Neural cell (in vitro differentiated cells): ENCODE measurements at regions not wholly inside any gene's neighbourhood (a gene's known extent, or its start where the extent isn't known, plus 50 kb on each side); places are given as distances from the start of the nearest gene placed in this dataset.

ENCODE experiments used
- H2AFZ ChIP-seq: fragments of 200-600, 300-800 bp; sonication (generic), shearing (Covaris generic); 2 replicates; pipeline ENCODE4 v1.6.0; 2014; ENCODE audit warnings: low read depth, mild to moderate bottlenecking, antibody characterized with exemption, low read length, moderate library complexity
- H3F3A ChIP-seq: fragments of 200-600 bp; shearing (Covaris generic); 2 replicates; pipeline ENCODE4 v1.6.1; 2016; ENCODE audit warnings: mild to moderate bottlenecking, moderate library complexity, mixed read lengths, antibody characterized with exemption, low read length; ENCODE audit not compliant: insufficient read depth, poor library complexity, severe bottlenecking
- H3K27ac ChIP-seq: fragments of 200-600, 300-800 bp; sonication (generic), shearing (Covaris generic); 2 replicates; pipeline ENCODE4 v1.5.1; 2014; ENCODE audit warnings: mild to moderate bottlenecking, low read length, moderate library complexity
- H3K27me3 ChIP-seq: fragments of 300-800, 200-600 bp; sonication (generic), shearing (Covaris generic); 2 replicates; pipeline ENCODE4 v1.6.0; 2014; ENCODE audit warnings: mild to moderate bottlenecking, low read depth, low read length, moderate library complexity; ENCODE audit not compliant: insufficient read depth
- H3K36me3 ChIP-seq: fragments of 300-800, 200-600 bp; sonication (generic), shearing (Covaris generic); 2 replicates; pipeline ENCODE4 v1.5.1; 2014; ENCODE audit warnings: mild to moderate bottlenecking, antibody characterized with exemption, low read length, moderate library complexity; ENCODE audit not compliant: insufficient read depth
- H3K4me2 ChIP-seq: fragments of 300-800, 200-600 bp; sonication (generic), shearing (Covaris generic); 2 replicates; pipeline ENCODE4 v1.6.0; 2014; ENCODE audit warnings: mild to moderate bottlenecking, low read length
- H3K4me3 ChIP-seq: fragments of 300-800, 200-600 bp; sonication (generic), shearing (Covaris generic); 2 replicates; pipeline ENCODE4 v1.5.1; 2014; ENCODE audit warnings: mild to moderate bottlenecking, low read length, moderate library complexity
- H3K79me2 ChIP-seq: fragments of 200-600 bp; shearing (Covaris generic); replicated peaks from 2 replicates; pipeline ENCODE4 v1.6.0; 2014; ENCODE audit warnings: mild to moderate bottlenecking, low read length, moderate library complexity; ENCODE audit not compliant: insufficient read depth
- H3K9ac ChIP-seq: fragments of 300-800, 200-600 bp; sonication (generic), shearing (Covaris generic); 2 replicates; pipeline ENCODE4 v1.6.1; 2016; ENCODE audit warnings: mild to moderate bottlenecking, low read length, mixed read lengths
- H3K9me2 ChIP-seq: fragments of 200-600 bp; shearing (Covaris generic); 2 replicates; pipeline ENCODE4 v1.6.1; 2016; ENCODE audit warnings: mild to moderate bottlenecking, low read length, mixed read lengths; ENCODE audit not compliant: insufficient read depth
- H3K9me3 ChIP-seq: fragments of 200-600, 300-800 bp; sonication (generic), shearing (Covaris generic); 2 replicates; pipeline ENCODE4 v1.6.1; 2016; ENCODE audit warnings: mild to moderate bottlenecking, mixed run types, low read length, moderate library complexity, mixed read lengths
- H4K20me1 ChIP-seq: fragments of 200-600 bp; shearing (Covaris generic); 2 replicates; pipeline ENCODE4 v1.6.1; 2016; ENCODE audit warnings: mild to moderate bottlenecking, mixed run types; ENCODE audit not compliant: insufficient read depth
- CTCF ChIP-seq: fragments of 450-650 bp; IDR thresholded peaks from 2 replicates; pipeline ENCODE4 v1.5.1; 2014; ENCODE audit warnings: antibody characterized with exemption, mild to moderate bottlenecking, moderate library complexity; ENCODE audit not compliant: poor library complexity, severe bottlenecking
- EP300 ChIP-seq: fragments of 450-650 bp; conservative IDR thresholded peaks from 2 replicates; pipeline ENCODE4 v1.6.1; 2014; ENCODE audit warnings: antibody characterized with exemption, mild to moderate bottlenecking, moderate library complexity; ENCODE audit not compliant: poor library complexity, severe bottlenecking
- EZH2 ChIP-seq: fragments of 200-600, 300-800 bp; shearing (Covaris generic), sonication (generic); IDR thresholded peaks from 2 replicates; pipeline ENCODE4 v1.6.1; 2014; ENCODE audit warnings: antibody characterized with exemption, low read length, borderline replicate concordance, mild to moderate bottlenecking; ENCODE audit not compliant: insufficient read depth, poor library complexity, severe bottlenecking
- MXI1 ChIP-seq: fragments of 450-650 bp; conservative IDR thresholded peaks from 2 replicates; pipeline ENCODE4 v1.6.1; 2014; ENCODE audit warnings: antibody characterized with exemption, mild to moderate bottlenecking; ENCODE audit not compliant: poor library complexity, severe bottlenecking
- POLR2AphosphoS5 ChIP-seq: IDR thresholded peaks from 2 replicates; pipeline ENCODE4 v1.6.1; 2012
- RAD21 ChIP-seq: fragments of 450-650 bp; conservative IDR thresholded peaks from 2 replicates; pipeline ENCODE4 v1.6.1; 2014; ENCODE audit warnings: antibody characterized with exemption, mild to moderate bottlenecking, moderate library complexity
- REST ChIP-seq: IDR thresholded peaks from 2 replicates; pipeline ENCODE4 v1.6.1; 2012; ENCODE audit warnings: borderline replicate concordance
- SMC3 ChIP-seq: fragments of 450-650 bp; conservative IDR thresholded peaks from 2 replicates; pipeline ENCODE4 v1.6.1; 2014; ENCODE audit warnings: antibody characterized with exemption, mild to moderate bottlenecking, moderate library complexity; ENCODE audit not compliant: poor library complexity
- TAF1 ChIP-seq: IDR thresholded peaks from 2 replicates; pipeline ENCODE4 v1.6.1; 2012; ENCODE audit warnings: low read depth

- Histone ChIP-seq H3F3A (no peaks in the 10 kb centered on the region), H2AFZ (no peak overlapping the region), H3K27me3 (no peaks in the 10 kb centered on the region), H4K20me1 (no peaks in the 10 kb centered on the region), H3K9ac (no peak overlapping the region), H3K36me3 (no peaks in the 10 kb centered on the region), H3K79me2 (no peaks in the 10 kb centered on the region), H3K9me2 (no peaks in the 10 kb centered on the region), H3K27ac (no peak overlapping the region), H3K9me3 (no peaks in the 10 kb centered on the region), H3K4me3 (no peak overlapping the region), H3K4me2 (no peak overlapping the region)
- TF ChIP-seq SMC3 (no peak), TAF1 (no peak), REST (no peak), POLR2AphosphoS5 (no peak), RAD21 (no peak), EZH2 (no peak), EP300 (no peak), MXI1 (no peak), CTCF (no peak)
These were observed 86.3 kb upstream of the TCF12 start for GRCh38 chr15:56832125-56832524.

GRCh38 chr15:56831467-56832005 lies 86.9 kb upstream of the TCF12 start:
- Histone ChIP-seq H3K9me2 (no peaks in the 10 kb centered on the region), H3K4me3 (no peak overlapping the region), H3K36me3 (no peaks in the 10 kb centered on the region), H3K9me3 (no peaks in the 10 kb centered on the region), H3F3A (no peaks in the 10 kb centered on the region), H4K20me1 (no peaks in the 10 kb centered on the region), H3K27me3 (no peaks in the 10 kb centered on the region), H3K9ac (no peak overlapping the region), H3K27ac (no peak overlapping the region), H2AFZ (no peak overlapping the region), H3K4me2 (no peak overlapping the region), H3K79me2 (no peaks in the 10 kb centered on the region)
- TF ChIP-seq TAF1 (no peak), REST (peak; percentile 22)
